ENCODE measurements at regions not wholly inside any gene's neighbourhood (a gene's known extent, or its start where the extent isn't known, plus 50 kb on each side); places are given as distances from the start of the nearest gene placed in this dataset.
"Not testable (repeated sequence)": the region's sequence is repeated elsewhere in the genome, so short reads cannot be mapped to it uniquely, and the experiment has no call there.

DNA sequence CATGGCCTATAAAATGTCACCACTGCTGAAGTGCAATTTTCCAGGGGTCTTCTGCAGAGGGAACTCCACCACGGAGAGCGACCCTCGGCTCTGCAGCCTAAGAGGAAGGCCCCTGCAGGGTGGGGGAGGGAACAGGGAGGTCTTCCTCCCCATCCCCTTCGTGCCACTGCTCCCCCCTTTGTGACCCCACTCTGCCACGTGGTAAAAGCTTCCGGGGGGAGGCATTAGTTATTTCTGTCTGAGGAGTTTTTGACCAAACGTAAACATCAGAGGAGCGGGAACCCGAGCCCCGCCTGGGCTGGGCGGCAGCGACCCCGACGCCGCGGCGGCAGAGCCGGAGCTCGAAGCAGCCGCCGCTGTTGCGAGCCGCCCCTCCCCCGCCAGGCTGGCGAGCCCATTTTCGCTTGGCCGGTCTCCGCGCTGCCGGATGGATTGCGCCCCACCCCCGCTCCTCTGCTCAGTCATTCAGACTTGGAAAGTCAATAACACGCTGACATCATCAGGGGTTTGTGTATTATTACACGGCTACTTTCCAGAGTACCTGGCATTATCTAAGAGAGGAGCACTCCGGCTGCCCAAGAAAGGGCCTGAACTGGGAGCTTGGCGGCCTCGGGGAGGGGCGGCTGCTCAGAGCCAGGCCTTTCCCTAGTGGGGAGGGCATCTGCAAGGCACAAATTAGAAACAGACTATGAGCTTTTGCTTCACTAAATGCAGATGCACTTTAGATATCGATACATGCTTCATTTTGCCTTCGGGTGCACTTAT is 162.5 kb upstream of the TBL1XR1 start:
- DNase-seq, result peak; percentile 97

DNA sequence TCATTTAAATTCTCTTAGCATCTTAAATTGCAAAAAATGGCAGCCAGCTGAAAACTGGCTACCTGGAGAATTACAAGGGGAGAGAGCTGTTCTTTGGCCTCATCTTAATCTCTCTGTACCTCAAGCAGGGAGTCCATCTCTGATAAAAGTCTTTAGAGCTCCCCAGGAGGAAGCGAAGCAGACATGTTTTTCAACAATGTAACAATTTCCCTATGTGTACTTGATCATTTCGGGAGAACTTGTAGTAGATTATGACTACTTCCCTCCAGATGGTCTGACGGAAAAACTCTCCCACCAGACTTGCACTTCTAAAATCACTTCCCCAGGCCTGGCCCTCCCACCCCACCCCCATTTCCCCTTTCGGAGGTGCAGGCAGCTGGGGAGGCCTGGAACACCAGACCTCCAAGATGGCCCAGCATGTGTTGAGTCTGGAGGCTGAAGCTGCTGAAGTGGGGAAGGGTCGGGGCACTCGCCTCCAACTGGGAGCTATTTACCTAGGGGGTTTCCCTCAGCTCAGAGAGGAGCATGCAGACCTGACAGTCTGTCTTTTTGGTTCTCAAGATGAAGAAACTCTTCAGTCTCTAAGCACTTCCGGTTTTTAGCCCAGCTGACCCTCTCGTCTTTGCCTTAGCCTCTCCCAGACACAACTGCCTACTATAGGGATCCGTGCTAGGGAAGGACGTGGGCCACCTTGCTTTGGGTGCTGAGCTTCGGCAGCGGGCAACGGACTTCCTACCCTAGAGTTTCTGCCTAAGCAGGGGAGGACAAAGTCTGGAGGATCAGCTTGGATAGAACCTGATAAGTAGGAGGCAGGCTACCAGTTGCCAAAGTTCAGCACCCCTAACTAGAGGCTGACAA is 164.0 kb upstream of the TBL1XR1 start:
- DNase-seq, result no peak

DNA sequence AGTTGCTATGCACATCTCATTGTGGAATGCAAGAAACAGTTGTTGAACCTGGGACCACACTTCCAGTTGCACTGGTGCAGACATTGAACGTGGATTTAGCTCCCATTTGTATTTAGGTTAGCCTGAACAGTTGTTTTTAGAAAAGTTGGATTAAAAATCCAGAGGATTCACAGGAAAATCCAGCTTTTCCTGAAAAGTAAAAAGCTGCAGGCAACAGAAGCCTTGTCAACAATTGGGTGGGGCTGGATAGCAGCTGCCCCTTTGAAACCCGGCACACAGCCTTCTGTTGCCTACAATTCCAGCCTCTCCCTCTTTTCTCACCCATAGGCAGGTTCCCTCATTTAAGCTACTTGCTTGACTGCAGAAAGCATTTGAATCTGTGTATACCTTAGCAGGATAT is 165.3 kb upstream of the TBL1XR1 start:
- DNase-seq, result no peak

DNA sequence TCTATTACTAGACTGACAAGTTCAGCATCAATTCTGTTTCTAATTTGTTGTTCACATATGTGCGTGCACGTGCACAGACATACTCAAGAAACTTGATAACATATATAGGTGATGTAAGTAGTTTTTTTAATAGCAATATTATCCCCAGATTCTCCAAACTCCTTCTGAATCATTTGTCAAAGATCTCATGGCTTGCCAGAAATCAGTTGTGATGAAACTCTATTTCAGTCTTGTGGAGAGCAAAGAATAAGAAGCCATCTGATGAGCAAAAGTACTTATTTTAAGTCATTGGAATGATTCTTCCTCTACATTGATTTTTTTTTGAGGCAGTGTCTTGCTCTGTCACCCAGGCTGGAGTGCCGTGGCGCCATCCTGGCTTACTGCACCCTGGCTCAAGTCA is 167.0 kb upstream of the TBL1XR1 start:
- no peak for DNase-seq

DNA sequence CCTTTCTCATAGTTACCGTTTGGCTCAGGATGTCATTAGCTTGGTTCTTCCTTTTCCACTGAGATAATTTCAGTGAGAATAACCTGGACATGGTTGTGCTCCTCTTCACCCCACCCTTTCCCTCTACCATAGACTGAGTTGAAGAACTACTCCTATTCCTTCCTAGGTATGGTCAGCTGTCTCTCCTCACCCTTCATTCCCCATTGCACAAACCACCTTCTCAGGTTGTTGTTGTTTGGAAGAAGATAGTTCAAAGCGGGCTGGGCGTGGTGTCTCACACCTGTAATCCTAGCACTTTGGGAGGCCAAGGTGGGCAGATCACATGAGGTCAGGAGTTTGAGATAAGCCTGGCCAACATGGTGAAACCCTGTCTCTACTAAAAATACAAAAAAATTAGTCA is 168.0 kb upstream of the TBL1XR1 start:
- not testable (repeated sequence) for DNase-seq

DNA sequence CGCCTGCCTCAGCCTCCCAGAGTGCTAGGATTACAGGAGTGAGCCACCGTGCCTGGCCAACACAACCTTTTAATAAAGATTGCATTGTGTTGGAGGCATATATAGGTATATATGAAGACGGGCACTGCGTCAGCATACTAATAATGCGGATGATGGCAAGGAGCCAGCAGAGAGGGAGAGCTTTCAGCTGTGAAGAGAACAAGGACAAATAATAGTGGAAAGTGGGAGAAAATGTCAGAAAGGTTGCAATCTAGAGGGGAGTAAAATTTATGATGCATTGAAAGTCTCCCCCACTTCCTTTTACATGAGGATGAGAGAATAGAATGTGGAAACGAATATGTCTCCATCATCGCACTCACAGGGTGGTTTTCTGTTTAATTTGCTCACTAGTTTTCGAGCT is 170.5 kb upstream of the TBL1XR1 start:
- no peak for DNase-seq

DNA sequence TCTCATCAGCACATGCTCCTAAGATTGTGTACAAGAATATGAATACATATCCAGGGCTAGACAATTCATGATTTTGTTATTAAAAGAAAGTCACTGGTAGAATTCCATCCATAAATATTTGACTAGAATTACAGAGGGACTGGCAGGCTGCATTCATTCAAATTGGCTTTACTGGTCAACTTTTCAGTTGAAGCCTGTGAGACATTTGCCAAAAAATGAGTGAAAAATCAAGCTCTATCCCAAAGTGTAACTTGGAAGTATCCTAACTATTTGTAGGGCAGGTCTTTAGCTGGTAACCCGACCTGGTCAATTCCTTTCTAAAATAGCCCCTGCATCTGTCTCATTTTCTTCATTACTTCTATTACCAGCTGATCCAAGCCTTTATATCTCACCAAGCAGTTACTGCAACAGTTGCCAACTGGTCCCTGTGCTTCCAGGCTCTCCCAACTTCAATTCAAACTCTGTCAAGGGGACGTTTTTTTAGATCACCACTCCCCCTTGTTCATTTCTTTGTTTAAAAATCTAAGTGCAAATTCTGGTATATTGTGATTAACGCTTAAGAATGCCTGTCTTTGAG is 173.1 kb upstream of the TBL1XR1 start:
- DNase-seq, result no peak

DNA sequence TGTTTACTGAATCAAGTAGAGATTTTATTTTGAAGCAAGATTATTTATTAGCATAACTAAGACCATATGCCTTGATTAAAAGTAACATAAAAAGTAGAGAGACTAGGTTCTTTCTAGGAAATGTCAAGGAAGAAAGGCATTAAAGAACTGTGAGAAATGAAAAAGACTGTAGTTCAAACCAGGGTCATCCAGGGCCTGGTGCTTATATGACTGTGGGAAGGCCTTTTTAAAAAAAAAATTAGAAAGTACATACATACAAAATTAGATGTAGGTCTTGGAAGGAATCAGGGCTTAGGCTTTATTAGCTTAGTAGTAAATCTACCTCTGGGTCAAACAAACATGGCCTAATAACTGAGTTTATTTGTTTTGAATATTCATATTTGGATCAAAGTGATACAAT is 173.9 kb upstream of the TBL1XR1 start:
- DNase-seq, result no peak

DNA sequence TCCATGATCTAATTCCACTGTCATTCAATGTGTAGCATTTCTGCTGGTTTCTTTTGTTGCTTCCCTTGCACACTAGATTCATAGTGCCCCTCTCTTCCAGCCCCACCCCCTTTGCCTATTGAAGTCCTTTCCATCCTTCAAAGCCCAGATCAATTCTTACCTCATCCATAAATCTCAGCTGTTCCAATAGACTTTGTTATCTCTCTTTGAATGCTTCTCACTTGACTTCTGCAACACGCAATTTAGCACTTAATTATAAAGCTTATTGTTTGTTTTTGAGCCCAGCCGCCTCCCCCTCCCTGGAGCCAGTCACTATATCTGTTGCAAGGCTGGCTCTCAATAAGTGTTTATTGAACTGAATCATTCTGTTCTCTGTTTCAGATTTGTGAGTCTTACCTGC is 174.6 kb upstream of the TBL1XR1 start:
- no peak for DNase-seq

DNA sequence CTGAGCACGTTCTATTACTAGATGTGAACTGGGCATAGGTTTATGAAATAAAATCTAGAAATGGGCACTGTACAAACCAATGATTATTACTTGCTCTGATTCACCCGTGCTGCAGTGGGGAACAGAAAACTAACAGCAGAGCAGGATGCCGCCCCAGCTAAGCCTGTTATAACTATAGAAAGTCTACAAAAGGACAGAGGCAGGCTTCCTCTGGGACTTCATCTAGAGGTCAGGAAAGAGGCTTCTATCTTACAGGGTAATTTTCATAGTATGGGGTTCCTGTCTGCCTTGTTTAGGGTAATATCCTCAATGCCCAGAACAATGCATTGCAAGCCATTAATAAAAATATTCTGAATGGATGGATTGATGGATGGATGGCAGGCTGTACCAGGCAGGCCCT is 177.0 kb upstream of the TBL1XR1 start:
- DNase-seq, result no peak

DNA sequence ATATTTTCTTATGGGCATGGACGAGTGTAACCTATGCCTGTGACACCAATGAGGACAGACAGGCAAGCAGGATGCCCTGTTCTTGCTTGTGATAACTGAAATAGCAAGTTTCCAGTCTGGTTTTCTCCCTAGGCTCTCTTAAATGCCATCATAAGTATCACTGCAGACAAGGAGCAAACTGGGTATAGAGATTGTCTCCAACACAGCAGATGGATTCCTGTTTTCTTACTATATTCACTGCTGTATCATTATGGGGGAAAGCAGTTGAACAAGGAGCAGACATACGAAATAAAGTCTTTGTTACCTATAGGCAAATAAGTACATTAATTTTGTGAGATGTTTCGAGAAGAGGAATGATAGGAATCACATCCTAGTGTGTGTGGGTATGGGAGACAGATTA is 178.0 kb upstream of the TBL1XR1 start:
- DNase-seq, result no peak

DNA sequence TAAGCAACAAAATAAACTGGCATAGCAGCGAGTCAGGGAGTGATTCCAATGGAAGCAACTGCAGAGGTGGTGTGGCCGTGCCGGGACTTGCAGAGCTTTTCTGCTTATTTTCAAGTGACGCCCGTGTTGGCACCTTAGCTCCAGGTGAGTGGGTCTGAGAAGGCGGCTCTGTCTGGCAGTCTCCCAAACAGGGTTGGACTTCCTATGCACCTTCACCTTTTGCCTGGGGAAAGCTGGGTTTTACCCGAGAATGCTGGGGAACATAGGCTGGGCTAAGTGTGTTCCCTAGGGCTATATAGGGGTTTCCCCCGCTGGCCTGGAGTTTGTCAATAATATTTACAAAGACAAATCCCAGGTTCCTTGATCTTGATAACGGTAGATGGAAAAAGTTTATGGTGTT is 179.9 kb upstream of the TBL1XR1 start:
- no peak for DNase-seq

DNA sequence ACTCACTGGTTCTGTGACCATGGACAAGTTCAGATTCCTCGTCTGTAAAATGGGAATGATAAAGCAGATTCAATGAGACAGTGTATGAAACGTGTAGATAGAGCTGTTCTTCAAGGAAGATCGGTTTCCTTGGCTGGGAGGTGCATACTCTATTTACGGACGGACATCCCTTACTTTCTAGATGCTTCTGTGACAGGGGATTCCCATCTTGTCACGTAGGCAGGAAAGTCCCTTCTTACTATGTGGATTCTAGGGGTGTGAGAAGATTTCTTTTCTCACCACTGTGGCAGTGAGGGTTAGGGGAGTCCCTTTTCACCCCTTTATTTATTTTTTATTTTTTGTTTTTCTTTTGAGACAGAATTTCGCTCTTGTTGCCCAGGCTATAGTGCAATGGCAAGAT is 180.9 kb upstream of the TBL1XR1 start:
- no peak for DNase-seq

DNA sequence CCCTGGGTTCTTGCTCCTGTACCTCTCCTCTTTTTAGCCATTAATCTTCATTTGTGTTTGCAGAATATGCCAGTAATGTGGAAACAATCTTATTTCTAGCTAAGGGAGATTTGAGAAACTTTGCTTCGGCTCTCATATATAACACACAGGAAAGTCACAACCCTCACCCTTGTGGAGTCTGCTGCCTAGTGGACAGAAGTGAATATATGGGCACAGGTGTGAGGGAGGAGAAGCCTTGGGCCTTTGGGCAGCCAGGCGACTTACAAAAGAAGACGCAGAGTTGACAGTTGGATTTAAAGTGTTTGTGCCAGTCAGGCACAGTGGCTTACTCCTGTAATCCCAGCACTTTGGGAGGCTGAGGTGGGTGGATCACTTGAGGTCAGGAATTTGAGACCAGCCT is 181.8 kb upstream of the TBL1XR1 start:
- no peak for DNase-seq

DNA sequence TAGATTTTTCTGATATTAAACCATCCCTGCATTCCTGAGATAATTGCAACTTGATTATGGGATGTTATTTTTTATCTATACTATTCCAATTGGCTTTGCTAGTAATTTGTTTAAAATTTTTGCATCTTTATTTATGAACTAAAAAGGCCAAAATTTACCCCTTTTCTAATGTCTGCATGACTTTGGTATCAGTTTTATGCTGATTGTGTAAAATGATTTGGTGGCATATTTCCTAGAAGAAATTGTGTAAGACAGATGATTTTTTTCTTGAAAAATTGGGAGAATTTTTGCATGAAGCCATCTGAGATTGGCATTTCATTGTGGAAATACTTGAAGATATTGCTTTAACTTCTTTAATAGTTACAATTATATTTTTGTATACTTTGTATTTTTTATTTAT is 183.8 kb upstream of the TBL1XR1 start:
- DNase-seq, result no peak

DNA sequence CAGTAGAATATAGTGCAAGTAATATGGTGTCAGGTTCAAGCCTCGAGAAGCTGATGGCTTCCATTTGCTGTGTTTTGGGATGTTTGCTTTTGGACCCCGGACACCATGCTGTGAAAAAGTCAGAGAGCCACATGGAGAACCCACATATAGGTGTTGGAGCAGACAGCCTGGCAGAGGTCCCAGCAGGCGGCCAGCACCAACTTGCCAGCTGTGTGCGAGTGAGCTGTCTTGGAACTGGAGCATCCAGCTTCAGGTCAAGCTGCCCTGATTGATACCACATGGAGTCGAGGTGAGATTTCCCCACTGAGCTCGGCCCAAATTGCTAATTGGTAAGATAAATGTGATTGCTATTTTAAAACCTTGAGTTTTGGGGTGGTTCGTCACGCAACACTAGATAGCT is 185.7 kb upstream of the TBL1XR1 start:
- no peak for DNase-seq

DNA sequence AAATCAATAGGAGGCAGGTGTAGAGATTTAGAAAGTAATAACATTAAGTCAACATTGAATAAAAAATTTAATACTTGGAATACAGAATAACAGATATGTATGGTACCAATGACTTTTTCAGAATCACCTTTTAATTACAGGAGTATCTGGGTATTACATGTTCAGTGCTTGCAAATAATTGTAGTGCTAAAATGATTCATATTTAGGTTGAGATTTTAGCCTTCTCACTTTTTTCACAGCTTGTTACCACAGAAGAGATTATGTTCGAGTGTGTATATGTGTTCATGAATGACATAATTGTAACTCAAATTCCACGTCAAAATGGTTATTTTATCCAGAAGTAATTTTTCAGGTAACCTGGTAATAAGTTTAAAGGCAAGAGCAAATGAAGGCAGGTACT is 187.9 kb upstream of the TBL1XR1 start:
- no peak for DNase-seq

DNA sequence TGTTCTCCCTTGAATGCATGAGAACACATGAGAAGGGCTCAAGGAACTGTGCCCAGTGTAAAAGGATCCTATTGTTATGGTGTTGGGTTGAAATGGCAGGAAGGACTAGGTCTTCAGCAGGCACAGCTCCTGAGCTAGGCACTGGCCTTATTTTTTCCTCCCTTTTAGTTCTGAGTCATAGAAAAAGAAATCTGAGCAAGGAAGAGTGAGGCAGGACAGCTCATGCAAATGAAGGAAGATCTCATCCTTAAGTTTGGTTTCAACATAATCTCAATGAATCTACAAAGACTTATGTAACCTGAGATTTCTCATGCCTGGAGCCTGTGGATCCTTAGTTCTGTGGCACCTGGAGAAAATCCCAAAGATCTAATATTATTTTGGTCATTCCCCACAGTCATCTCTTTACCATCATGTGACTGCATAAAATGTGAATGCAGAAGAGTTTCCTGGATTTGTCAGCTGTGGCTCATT is 188.6 kb upstream of the TBL1XR1 start:
- no peak for DNase-seq

DNA sequence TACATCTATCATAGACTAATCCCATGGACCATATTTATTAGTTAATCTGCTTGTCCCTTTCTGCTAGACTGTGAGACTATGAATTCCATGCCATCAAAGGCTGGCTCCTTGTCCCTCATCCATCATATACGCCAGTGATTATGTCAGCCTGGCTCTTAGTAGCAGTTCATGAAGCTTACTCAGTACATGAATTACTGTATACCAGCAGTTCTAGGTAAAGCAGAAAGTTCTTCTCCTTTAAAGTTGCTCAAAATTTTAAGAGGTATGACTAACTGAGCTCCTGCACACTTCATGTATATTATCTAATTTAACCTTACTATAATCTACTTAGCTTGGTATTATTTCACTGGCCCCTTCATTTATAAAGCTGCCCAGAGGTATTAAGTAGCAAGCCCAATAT is 190.9 kb upstream of the TBL1XR1 start:
- no peak for DNase-seq

DNA sequence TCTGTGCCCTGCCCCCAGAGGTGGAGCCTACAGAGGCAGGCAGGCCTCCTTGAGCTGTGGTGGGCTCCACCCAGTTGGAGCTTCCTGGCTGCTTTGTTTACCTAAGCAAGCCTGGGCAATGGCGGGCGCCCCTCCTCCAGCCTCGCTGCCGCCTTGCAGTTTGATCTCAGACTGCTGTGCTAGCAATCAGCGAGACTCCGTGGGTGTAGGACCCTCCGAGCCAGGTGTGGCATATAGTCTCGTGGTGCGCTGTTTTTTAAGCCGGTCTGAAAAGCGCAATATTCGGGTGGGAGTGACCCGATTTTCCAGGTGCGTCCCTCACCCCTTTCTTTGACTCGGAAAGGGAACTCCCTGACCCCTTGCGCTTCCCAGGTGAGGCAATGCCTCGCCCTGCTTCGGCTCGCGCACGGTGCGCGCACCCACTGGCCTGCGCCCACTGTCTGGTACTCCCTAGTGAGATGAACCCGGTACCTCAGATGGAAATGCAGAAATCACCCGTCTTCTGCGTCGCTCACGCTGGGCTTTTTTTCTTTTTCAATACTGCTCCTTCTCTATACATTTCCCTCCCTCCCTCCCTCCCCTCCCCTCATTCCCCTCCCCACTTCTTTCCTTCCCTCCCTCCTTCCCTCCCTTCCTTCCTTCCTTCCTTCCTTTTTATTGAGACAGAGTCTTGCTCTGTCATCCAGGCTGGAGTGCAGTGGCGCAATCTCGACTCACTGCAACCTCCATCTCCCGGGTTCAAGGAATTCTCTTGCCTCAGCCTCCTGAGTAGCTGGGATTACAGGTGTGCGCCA is 197.1 kb upstream of the TBL1XR1 start:
- not testable (repeated sequence) for DNase-seq

DNA sequence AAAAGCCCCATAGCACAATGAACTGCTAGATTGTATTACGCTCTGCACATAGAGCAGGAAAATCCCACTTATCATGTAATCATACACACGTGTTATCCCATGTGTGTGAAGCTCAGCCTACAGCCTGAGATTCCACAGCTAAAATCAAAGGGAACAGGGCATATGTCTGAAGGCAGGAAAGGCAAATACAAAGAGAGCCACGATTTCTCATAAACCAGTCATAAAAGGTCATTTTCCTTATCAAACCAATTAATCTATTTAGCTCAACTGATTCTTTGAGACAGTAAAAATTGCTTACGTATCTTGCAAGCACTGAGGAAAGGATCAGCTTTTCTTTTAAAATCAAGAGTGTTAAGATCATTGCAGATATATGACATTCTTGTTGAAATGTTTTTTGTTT is 199.5 kb upstream of the TBL1XR1 start:
- no peak for DNase-seq

DNA sequence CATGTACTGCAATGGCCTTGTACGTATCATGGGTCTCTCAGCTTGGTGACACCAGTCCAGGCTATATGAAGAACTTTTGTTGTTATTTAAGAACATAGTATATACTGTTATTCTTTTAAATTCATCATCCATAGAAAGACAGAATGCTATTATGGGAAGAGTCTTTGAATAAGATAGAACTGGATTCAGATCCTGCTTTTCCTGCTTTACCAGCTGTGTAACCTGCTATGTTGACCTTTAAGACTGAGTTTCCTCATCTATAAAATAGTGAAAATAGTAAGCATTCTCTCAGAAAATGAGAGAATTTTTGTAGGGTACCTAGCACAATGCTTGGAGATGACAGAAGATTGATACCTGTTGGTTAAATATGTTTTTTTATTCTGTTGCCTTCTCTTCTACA is 204.1 kb upstream of the TBL1XR1 start:
- no peak for DNase-seq

DNA sequence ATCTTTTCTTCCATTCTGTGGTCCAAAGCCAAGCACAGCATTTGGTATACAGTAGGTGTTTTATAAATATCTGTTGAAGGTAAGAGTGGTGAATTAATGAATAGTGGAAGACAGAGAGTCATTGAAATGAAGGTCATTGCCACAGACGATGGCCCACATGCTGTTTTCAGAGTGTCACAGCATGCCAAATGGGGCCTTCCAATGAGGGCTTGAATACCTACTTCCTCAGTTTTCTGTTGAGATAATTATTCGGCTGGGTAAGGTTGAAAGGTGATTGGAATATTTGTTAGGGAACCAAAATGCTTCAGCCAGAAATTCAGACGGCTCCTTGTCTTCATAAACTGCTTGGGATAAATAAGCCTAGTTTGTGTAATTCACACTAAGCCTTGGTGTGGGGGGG is 205.3 kb upstream of the TBL1XR1 start:
- no peak for DNase-seq
